Esophagus muscularis mucosa (tissue), 4 donors: ENCODE measurements at regions not wholly inside any gene's neighbourhood (a gene's known extent, or its start where the extent isn't known, plus 50 kb on each side); places are given as distances from the start of the nearest gene placed in this dataset.

Source experiments
- DNase-seq: peaks from one replicate; pipeline ENCODE4 v3.0.0-alpha.2; 2017; ENCODE audit errors: extremely low spot score
- H3K27ac ChIP-seq, 4 donors: fragments of 200-600 bp; sonication (generic); replicated peaks in 1 of 4; 1 replicate in 3 of 4; 2 replicates in 1 of 4; pipeline ENCODE4 v1.5.1; 2016 to 2019; ENCODE audit warnings: mild to moderate bottlenecking in 1 of 4
- H3K27me3 ChIP-seq, 4 donors: fragments of 200-600 bp; sonication (generic); one replicate each; pipeline versions ENCODE4 v1.5.1 to v1.6.0; 2016 to 2019
- H3K36me3 ChIP-seq, 4 donors: fragments of 200-600 bp; sonication (generic); one replicate each; pipeline ENCODE4 v1.5.1; 2016 to 2019
- H3K4me1 ChIP-seq, 4 donors: fragments of 200-600 bp; sonication (generic); one replicate each; pipeline ENCODE4 v1.5.1; 2016 to 2019
- H3K4me3 ChIP-seq, 4 donors: fragments of 200-600 bp; sonication (generic); 1 replicate in 2 of 4; 2 replicates in 2 of 4; pipeline ENCODE4 v1.5.1; 2016 to 2019; ENCODE audit warnings: mild to moderate bottlenecking in 4 of 4, moderate library complexity in 1 of 4
- H3K9me3 ChIP-seq, 4 donors: fragments of 200-600 bp; sonication (generic); 1 replicate in 3 of 4; 2 replicates in 1 of 4; pipeline ENCODE4 v1.5.1; 2016 to 2019
- CTCF ChIP-seq, 3 experiments: fragments of 200-600 bp in 2 of 3; fragments of 450-650 bp in 1 of 3; sonication (generic) in 2 of 3; IDR thresholded peaks; one replicate each; pipeline ENCODE4 v1.5.1; 2017 to 2019; ENCODE audit warnings: antibody characterized with exemption in 3 of 3, mild to moderate bottlenecking in 2 of 3, moderate library complexity in 1 of 3
- EP300 ChIP-seq: sonication (generic); formaldehyde crosslinking; IDR thresholded peaks from one replicate; pipeline ENCODE4 v1.6.1; 2017; ENCODE audit warnings: antibody characterized with exemption
- POLR2A ChIP-seq: fragments of 450-650 bp; IDR thresholded peaks from one replicate; pipeline ENCODE4 v1.6.1; 2017; ENCODE audit warnings: antibody characterized with exemption, moderate library complexity, mild to moderate bottlenecking, low read depth
- POLR2AphosphoS5 ChIP-seq, 2 donors: sonication (generic); formaldehyde crosslinking; IDR thresholded peaks; one replicate each; pipeline ENCODE4 v1.6.1; 2017; ENCODE audit warnings: antibody characterized with exemption in 2 of 2
- whole genome bisulfite sequencing: methylation state at CpG from one replicate; pipeline ENCODE4 v1.1.5; 2018; 5-methylcytosine and 5-hydroxymethylcytosine counted together
- intact Hi-C: fragments of 100-400 bp; cut with DNase I; formaldehyde crosslinking; loops from one replicate; pipeline ENCODE4 v1.15.1; 2023

DNA sequence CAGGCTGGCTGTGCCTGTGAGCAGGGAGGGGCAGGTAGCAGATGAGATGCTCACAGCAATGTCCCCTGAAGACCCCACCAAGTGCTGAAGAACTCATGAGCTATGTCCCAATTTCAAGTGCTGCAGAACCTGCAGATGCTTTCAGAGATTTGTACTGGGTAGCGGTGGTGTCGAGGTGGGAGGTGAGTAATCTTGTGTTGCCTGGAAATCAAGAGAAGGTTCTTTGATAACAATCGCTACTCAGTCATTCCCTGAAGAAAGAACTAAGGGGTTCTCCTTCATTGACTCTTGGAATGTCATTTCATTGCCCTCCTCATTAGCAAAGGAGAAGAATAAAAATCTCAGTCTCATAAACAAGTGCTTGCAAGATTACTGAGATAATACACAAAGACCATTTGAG, 246.4 kb downstream of the EMX2 start:
- peaks cover 0 to 21% (median 0%) of the 10 kb centered on the region in 4 donors for H3K27me3 ChIP-seq
- intact Hi-C loops = no loop called here
- H3K27ac ChIP-seq = no peak overlapping the region
- TF ChIP-seq POLR2AphosphoS5 (IDR thresholded peaks at IDR 0.05) (no peak), POLR2A (no peak), EP300 (no peak), CTCF (IDR thresholded peaks at IDR 0.05) (no peak)
- H3K9me3 ChIP-seq = no peaks in the 10 kb centered on the region
- 88% methylated on average over 3 of the region's 3 CpGs for WGBS
- DNase-seq = no peak
- H3K4me1 ChIP-seq = no peaks in the 10 kb centered on the region
- H3K36me3 ChIP-seq = no peaks in the 10 kb centered on the region
- no peak overlapping the region for H3K4me3 ChIP-seq

GRCh38 chr10:117790179-117790578, 247.6 kb downstream of the EMX2 start:
- intact Hi-C loops = no loop called here
- DNase-seq = no peak
- TF ChIP-seq CTCF (IDR thresholded peaks at IDR 0.05) (no peak), POLR2A (no peak), EP300 (no peak), POLR2AphosphoS5 (IDR thresholded peaks at IDR 0.05) (no peak)
- H3K27me3 ChIP-seq = peaks cover 0 to 15% (median 0%) of the 10 kb centered on the region in 4 donors
- H3K4me3 ChIP-seq = no peak overlapping the region
- no peaks in the 10 kb centered on the region for H3K9me3 ChIP-seq
- WGBS = 77% methylated on average over 3 of the region's 4 CpGs
- H3K36me3 ChIP-seq = no peaks in the 10 kb centered on the region
- no peaks in the 10 kb centered on the region for H3K4me1 ChIP-seq
- H3K27ac ChIP-seq = no peak overlapping the region

DNA sequence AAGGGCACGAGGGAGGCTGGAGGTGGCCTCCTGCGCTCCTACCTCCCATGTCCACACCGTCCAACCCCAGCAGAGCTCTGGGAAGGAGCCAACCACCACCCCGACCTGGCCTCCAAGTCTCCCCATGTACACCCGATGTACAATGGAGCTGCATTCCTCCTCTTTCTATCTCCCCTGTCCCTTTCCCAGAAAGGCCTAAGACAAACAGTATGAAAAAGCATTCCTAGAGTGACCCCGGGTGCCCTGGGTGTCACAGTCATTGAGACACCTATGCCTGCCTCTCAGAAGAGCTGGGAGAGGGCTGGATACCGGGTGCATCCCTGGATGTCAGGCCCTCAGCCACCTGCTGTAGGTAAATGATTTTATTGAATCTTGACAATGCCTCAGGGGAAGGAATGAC, 248.1 kb downstream of the EMX2 start:
- no peak for TF ChIP-seq EP300
- no peak for TF ChIP-seq CTCF (IDR thresholded peaks at IDR 0.05)
- TF ChIP-seq POLR2AphosphoS5 (IDR thresholded peaks at IDR 0.05) = no peak
- TF ChIP-seq POLR2A = no peak
- H3K4me1 ChIP-seq = no peaks in the 10 kb centered on the region
- DNase-seq = no peak
- intact Hi-C loops = no loop called here
- WGBS = 69% methylated on average over 7 of the region's 7 CpGs
- no peaks in the 10 kb centered on the region for H3K9me3 ChIP-seq
- H3K36me3 ChIP-seq = no peaks in the 10 kb centered on the region
- peaks cover 0 to 15% (median 0%) of the 10 kb centered on the region in 4 donors for H3K27me3 ChIP-seq
- H3K4me3 ChIP-seq = no peak overlapping the region
- no peak overlapping the region for H3K27ac ChIP-seq

- 78% methylated on average over 3 of the region's 3 CpGs for WGBS
- Histone ChIP-seq H3K27me3 (peaks cover 0 to 22% (median 0%) of the 10 kb centered on the region in 4 donors), H3K36me3 (no peaks in the 10 kb centered on the region), H3K4me1 (no peaks in the 10 kb centered on the region), H3K27ac (no peak overlapping the region), H3K9me3 (no peaks in the 10 kb centered on the region), H3K4me3 (no peak overlapping the region)
- TF ChIP-seq POLR2AphosphoS5 (IDR thresholded peaks at IDR 0.05) (no peak), POLR2A (no peak), CTCF (IDR thresholded peaks at IDR 0.05) (no peak), EP300 (no peak)
- intact Hi-C loops = no loop called here
- no peak for DNase-seq
Measured at GRCh38 chr10:117792214-117792613, 249.7 kb downstream of the EMX2 start.

DNA sequence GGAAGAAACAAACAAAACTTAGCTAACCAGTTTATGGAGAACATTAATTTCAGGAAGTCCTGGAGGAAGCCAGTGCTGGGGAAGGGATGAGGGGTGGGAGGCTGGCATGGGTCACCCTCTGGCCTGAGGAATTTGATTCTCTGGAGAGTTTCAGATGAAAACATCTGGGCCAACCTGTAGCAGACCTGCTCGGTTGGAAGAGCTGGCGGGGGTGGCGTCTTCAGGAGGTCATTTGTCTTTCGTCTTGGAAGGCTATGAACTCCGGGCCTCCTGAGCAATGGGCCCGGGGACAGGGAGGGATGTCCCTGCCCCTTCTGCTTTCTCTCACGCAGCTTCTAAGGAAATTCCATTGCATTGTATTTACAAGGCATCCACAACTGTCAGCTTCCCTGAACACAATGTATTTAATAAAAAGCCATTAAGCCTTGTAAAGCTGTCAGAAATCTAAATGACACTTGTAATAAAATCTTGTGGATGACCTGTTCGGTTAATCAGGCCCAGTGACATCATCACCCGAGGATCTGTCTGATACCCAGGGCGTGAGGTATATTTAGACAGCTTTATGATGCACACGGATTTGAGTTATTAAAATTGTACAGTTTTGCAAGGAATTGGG, 250.5 kb downstream of the RAB11FIP2 start:
- Histone ChIP-seq H3K27me3 (peaks cover 0 to 25% (median 0%) of the 10 kb centered on the region in 4 donors), H3K9me3 (no peaks in the 10 kb centered on the region), H3K36me3 (no peaks in the 10 kb centered on the region), H3K4me3 (no peak overlapping the region), H3K27ac (no peak overlapping the region), H3K4me1 (no peaks in the 10 kb centered on the region)
- TF ChIP-seq CTCF (IDR thresholded peaks at IDR 0.05) = no peak
- no peak for TF ChIP-seq POLR2AphosphoS5 (IDR thresholded peaks at IDR 0.05)
- no peak for TF ChIP-seq EP300
- TF ChIP-seq POLR2A = no peak
- no peak for DNase-seq
- intact Hi-C loops = no loop called here
- 53% methylated on average over 11 of the region's 11 CpGs for WGBS
